Spleen (tissue), 7 donors: ENCODE measurements at regions not wholly inside any gene's neighbourhood (a gene's known extent, or its start where the extent isn't known, plus 50 kb on each side); places are given as distances from the start of the nearest gene placed in this dataset.

Source experiments
- POLR2A ChIP-seq, 3 donors: fragments of 450-650 bp; IDR thresholded peaks; one replicate each; pipeline ENCODE4 v1.5.1; 2017; ENCODE audit warnings: antibody characterized with exemption in 3 of 3, mild to moderate bottlenecking in 1 of 3
- TF ChIP-seq, protein P1 (sequence below), 11 experiments: fragments of 200-600 bp in 7 of 11; fragments of 450-650 bp in 4 of 11; sonication (generic) in 4 of 11; IDR thresholded peaks in 8 of 11; conservative IDR thresholded peaks in 3 of 11; 1 replicate in 7 of 11; 2 replicates in 4 of 11; pipeline versions ENCODE4 v1.4.0 to v1.8.0; 2016 to 2021; ENCODE audit warnings: antibody characterized with exemption in 11 of 11, inconsistent platforms in 4 of 11, mild to moderate bottlenecking in 1 of 11
- donor health status: DM: no; HTN: no; CAD: no; lungs with moderate emphysema.
- donor health status: DM: no; HTN: no; CAD: no.
- donor health status: DM: no; HTN: no; CAD: no.

DNA sequence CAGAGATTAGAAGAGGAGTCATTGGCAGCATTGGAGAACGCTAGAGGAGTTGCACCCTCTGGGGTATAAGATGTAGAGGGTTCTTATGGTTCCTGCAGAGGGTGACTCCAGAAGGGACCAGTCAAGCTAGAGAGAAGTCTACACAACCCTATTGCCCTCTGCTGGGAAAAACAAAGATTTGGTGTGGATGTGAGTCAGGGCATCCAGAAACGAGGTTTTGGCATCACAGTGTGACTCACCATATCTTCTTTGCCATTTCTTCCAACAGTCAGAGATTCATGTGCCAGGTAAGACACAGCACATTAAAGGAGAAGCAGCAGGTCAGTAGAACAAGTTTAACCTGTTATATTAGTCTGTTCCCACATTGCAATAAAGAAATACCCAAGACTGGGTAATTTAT lies 598.8 kb downstream of the MAFB start:
- TF ChIP-seq, protein P1, sequence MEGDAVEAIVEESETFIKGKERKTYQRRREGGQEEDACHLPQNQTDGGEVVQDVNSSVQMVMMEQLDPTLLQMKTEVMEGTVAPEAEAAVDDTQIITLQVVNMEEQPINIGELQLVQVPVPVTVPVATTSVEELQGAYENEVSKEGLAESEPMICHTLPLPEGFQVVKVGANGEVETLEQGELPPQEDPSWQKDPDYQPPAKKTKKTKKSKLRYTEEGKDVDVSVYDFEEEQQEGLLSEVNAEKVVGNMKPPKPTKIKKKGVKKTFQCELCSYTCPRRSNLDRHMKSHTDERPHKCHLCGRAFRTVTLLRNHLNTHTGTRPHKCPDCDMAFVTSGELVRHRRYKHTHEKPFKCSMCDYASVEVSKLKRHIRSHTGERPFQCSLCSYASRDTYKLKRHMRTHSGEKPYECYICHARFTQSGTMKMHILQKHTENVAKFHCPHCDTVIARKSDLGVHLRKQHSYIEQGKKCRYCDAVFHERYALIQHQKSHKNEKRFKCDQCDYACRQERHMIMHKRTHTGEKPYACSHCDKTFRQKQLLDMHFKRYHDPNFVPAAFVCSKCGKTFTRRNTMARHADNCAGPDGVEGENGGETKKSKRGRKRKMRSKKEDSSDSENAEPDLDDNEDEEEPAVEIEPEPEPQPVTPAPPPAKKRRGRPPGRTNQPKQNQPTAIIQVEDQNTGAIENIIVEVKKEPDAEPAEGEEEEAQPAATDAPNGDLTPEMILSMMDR (IDR thresholded peaks at IDR 0.05 in 8 of 11, conservative IDR thresholded peaks at IDR 0.05 in 3 of 11) = no peak
- TF ChIP-seq POLR2A (IDR thresholded peaks at IDR 0.05) = no peak
